ENCODE measurements at regions not wholly inside any gene's neighbourhood (a gene's known extent, or its start where the extent isn't known, plus 50 kb on each side); places are given as distances from the start of the nearest gene placed in this dataset.
"Not testable (repeated sequence)": the region's sequence is repeated elsewhere in the genome, so short reads cannot be mapped to it uniquely, and the experiment has no call there.

DNA sequence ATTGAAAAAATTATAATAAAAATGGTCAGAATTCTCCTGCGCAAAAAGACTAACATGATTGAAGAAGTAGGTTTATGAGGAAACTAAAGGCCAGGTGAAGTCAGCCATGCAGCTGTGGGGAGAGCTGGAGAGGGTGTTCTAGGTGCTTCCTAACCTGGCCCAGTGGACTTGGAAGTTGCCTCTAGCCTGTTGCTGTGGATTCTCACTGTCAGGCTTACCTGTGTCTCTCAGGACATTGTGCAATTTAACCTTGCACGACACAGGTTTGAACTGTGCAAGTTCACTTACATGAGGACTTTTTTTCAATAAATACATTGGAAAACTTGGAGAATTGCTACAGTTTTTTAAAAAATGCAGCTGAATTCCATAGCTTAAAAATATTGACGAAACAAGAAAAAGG lies 266.4 kb downstream of the CXCL12 start:
- no peaks in the 10 kb centered on the region for H3K27me3 ChIP-seq (ENCODE audit: control insufficient read depth, insufficient read depth, low read length)
- no peak overlapping the region for H3K27ac ChIP-seq (ENCODE audit: low read length)
- no peak overlapping the region for H3K4me3 ChIP-seq (ENCODE audit: low read length)
- no peaks in the 10 kb centered on the region for H3K9me3 ChIP-seq (ENCODE audit: control insufficient read depth, low read depth, low read length)
- WGBS (ENCODE audit: insufficient coverage, low lambda C conversion rate): 100% methylated on average over 2 of the region's 3 CpGs
- no peaks in the 10 kb centered on the region for H3K36me3 ChIP-seq (ENCODE audit: control insufficient read depth, insufficient read depth, low read length)
- DNase-seq: no peak
- H3K4me1 ChIP-seq (ENCODE audit: control insufficient read depth, insufficient read depth, low read length): no peaks in the 10 kb centered on the region

DNA sequence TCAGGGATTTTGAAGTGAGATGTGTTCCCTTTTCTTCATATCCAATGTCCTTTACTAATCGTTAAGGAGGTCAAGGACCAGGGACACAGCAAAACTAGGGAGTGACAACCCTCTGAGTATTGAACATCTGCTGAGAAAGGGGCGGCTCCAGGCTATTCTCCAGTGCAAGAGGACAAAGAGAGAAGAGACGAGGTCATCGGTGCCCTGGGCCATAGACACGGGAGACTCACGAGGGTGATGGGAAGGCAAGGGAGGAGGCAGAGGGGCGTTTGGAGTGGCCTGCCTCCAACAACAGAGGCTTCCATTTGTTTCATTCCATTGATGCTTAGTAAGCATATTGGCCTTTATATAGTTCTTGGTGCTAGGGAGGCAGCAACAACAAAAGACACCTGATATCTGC lies 268.4 kb downstream of the CXCL12 start:
- no CpG with 5 or more reads among the region's 7 CpGs for WGBS (ENCODE audit: insufficient coverage, low lambda C conversion rate)
- H3K36me3 ChIP-seq (ENCODE audit: control insufficient read depth, insufficient read depth, low read length): no peaks in the 10 kb centered on the region
- no peak overlapping the region for H3K27ac ChIP-seq (ENCODE audit: low read length)
- H3K4me3 ChIP-seq (ENCODE audit: low read length): no peak overlapping the region
- H3K4me1 ChIP-seq (ENCODE audit: control insufficient read depth, insufficient read depth, low read length): no peaks in the 10 kb centered on the region
- DNase-seq: no peak
- no peaks in the 10 kb centered on the region for H3K9me3 ChIP-seq (ENCODE audit: control insufficient read depth, low read depth, low read length)
- H3K27me3 ChIP-seq (ENCODE audit: control insufficient read depth, insufficient read depth, low read length): no peaks in the 10 kb centered on the region

DNA sequence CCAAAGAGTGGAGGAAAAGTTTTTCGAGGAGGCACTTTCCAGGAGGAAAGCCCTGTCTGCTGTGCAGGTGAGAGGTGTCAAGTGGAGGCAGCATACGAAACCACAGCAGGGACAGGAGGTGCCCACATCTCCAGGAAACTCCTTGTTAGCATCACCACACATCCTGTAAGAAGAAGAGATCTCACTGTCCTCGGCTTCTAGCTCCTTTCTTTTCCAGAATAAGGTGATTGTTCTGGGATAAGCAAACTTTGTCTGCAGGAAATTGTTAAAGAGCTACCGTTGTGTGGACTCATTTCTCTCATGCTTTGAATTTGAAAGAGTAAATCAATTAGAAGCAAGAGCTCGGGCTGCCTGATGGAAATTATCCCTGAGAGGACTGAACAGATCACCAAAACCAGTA lies 269.4 kb downstream of the CXCL12 start:
- no peak overlapping the region for H3K4me3 ChIP-seq (ENCODE audit: low read length)
- no peaks in the 10 kb centered on the region for H3K36me3 ChIP-seq (ENCODE audit: control insufficient read depth, insufficient read depth, low read length)
- H3K27ac ChIP-seq (ENCODE audit: low read length): no peak overlapping the region
- H3K9me3 ChIP-seq (ENCODE audit: control insufficient read depth, low read depth, low read length): no peaks in the 10 kb centered on the region
- no peaks in the 10 kb centered on the region for H3K4me1 ChIP-seq (ENCODE audit: control insufficient read depth, insufficient read depth, low read length)
- no peak for DNase-seq
- 20% methylated on average over 1 of the region's 5 CpGs for WGBS (ENCODE audit: insufficient coverage, low lambda C conversion rate)
- no peaks in the 10 kb centered on the region for H3K27me3 ChIP-seq (ENCODE audit: control insufficient read depth, insufficient read depth, low read length)

DNA sequence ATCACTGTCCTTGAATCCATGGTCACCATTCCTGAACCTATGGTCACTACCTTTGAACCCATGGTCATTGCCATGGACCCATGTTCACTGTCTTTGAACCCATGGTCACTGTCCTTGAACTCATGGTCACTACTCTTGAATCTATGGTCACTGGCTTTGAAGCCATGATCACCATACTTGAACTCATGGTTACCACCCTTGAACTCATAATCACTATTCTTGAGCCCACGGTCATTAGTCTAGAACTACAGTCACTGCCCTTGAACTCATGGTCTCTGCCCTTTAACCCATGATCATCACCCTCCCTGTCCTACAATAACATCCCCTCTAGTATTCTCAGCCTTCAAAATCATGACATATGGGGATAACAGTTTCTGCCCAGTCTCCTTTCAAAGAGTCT lies 270.5 kb downstream of the CXCL12 start:
- Histone ChIP-seq H3K36me3 (ENCODE audit: control insufficient read depth, insufficient read depth, low read length) (no peaks in the 10 kb centered on the region), H3K9me3 (ENCODE audit: control insufficient read depth, low read depth, low read length) (no peaks in the 10 kb centered on the region), H3K4me3 (ENCODE audit: low read length) (no peak overlapping the region), H3K27me3 (ENCODE audit: control insufficient read depth, insufficient read depth, low read length) (no peaks in the 10 kb centered on the region), H3K27ac (ENCODE audit: low read length) (no peak overlapping the region), H3K4me1 (ENCODE audit: control insufficient read depth, insufficient read depth, low read length) (no peaks in the 10 kb centered on the region)
- WGBS (ENCODE audit: insufficient coverage, low lambda C conversion rate): no CpG with 5 or more reads among the region's 1 CpG
- no peak for DNase-seq

DNA sequence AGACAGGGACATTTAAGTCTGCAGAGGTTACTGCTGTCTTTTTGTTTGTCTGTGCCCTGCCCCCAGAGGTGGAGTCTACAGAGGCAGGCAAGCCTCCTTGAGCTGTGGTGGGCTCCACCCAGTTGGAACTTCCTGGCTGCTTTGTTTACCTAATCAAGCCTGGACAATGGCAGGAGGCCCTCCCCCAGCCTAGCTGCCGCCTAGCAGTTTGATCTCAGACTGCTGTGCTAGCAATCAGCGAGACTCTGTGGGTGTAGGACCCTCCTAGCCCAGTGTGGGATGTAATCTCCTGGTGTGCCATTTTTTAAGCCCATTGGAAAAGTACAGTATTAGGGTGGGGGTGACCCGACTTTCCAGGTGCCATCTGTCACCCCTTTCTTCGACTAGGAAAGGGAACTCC lies 272.6 kb downstream of the CXCL12 start:
- H3K36me3 ChIP-seq (ENCODE audit: control insufficient read depth, insufficient read depth, low read length); H3K4me3 ChIP-seq (ENCODE audit: low read length); DNase-seq; H3K27ac ChIP-seq (ENCODE audit: low read length); H3K4me1 ChIP-seq (ENCODE audit: control insufficient read depth, insufficient read depth, low read length); H3K27me3 ChIP-seq (ENCODE audit: control insufficient read depth, insufficient read depth, low read length); H3K9me3 ChIP-seq (ENCODE audit: control insufficient read depth, low read depth, low read length): not testable (repeated sequence)
- WGBS (ENCODE audit: insufficient coverage, low lambda C conversion rate): no CpG with 5 or more reads among the region's 4 CpGs

DNA sequence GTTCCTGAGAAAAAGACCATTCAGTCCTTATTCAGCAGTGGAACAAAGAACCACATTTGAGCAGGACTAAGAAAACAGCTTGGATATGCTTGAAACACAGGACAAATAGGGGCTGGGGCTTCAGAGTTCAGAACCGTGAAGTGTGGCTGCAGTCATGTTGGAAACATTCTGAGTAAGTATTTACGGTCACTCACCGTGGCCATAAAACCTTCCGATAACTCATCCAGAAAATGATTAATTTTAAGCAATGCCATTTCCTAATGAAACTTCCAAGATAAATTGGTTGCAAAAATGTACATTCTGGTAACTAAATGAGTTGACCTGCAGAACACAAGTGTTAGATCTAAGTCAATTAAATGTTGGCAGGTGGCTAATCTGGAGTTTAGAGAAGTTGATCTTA lies 279.2 kb downstream of the CXCL12 start:
- no peaks in the 10 kb centered on the region for H3K4me1 ChIP-seq (ENCODE audit: control insufficient read depth, insufficient read depth, low read length)
- no peaks in the 10 kb centered on the region for H3K27me3 ChIP-seq (ENCODE audit: control insufficient read depth, insufficient read depth, low read length)
- no peaks in the 10 kb centered on the region for H3K36me3 ChIP-seq (ENCODE audit: control insufficient read depth, insufficient read depth, low read length)
- H3K4me3 ChIP-seq (ENCODE audit: low read length): no peak overlapping the region
- no peak overlapping the region for H3K27ac ChIP-seq (ENCODE audit: low read length)
- no peak for DNase-seq
- WGBS (ENCODE audit: insufficient coverage, low lambda C conversion rate): no CpG with 5 or more reads among the region's 4 CpGs
- no peaks in the 10 kb centered on the region for H3K9me3 ChIP-seq (ENCODE audit: control insufficient read depth, low read depth, low read length)

DNA sequence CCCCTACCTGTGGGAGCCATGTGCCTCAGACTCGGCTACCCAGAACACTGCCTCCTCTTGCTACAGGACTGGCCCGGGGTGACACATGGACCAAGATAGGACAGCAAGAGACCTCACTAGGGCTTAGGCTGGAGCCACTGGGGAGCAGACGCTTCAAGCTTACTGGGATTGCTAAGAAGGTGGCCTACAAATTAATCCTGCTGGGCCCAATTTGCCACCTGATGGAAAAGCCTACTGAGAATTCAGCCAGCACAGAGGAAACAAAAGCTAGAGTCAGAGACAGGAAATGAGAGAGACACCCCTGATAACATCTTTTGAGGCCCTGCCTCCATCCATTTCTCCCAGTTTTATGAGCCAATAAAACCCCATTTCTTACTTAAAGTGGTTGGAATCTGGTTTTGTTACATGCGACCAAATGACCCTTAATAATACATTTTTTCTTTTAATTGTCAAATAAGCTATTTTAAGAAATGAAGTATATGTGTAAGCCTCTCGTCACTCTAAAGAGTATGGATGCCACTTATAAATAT lies 282.1 kb downstream of the CXCL12 start:
- no peaks in the 10 kb centered on the region for H3K27me3 ChIP-seq (ENCODE audit: control insufficient read depth, insufficient read depth, low read length)
- H3K4me1 ChIP-seq (ENCODE audit: control insufficient read depth, insufficient read depth, low read length): no peaks in the 10 kb centered on the region
- WGBS (ENCODE audit: insufficient coverage, low lambda C conversion rate): 67% methylated on average over 1 of the region's 5 CpGs
- H3K4me3 ChIP-seq (ENCODE audit: low read length): no peak overlapping the region
- H3K9me3 ChIP-seq (ENCODE audit: control insufficient read depth, low read depth, low read length): no peaks in the 10 kb centered on the region
- H3K27ac ChIP-seq (ENCODE audit: low read length): no peak overlapping the region
- no peaks in the 10 kb centered on the region for H3K36me3 ChIP-seq (ENCODE audit: control insufficient read depth, insufficient read depth, low read length)
- no peak for DNase-seq

DNA sequence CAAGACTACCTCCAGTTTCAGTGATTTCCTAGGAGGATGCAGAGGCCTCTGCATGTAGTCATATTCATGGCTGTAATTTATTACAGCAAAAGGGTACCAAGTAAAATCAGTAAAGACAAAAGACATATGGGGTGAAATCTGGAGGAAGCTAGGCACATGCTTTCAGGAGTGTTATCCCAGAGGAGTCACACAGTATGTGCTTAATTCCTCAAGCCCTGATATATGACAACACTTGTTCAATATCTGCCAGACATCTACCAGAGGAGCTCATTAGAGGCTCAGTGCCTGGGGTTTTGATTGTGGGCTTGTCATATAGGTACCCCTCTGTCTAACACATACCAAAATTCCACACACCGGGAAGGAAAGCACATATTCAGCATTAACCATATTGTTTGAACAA lies 283.8 kb downstream of the CXCL12 start:
- H3K36me3 ChIP-seq (ENCODE audit: control insufficient read depth, insufficient read depth, low read length): no peaks in the 10 kb centered on the region
- H3K4me3 ChIP-seq (ENCODE audit: low read length): no peak overlapping the region
- H3K27ac ChIP-seq (ENCODE audit: low read length): no peak overlapping the region
- DNase-seq: no peak
- no peaks in the 10 kb centered on the region for H3K4me1 ChIP-seq (ENCODE audit: control insufficient read depth, insufficient read depth, low read length)
- no peaks in the 10 kb centered on the region for H3K27me3 ChIP-seq (ENCODE audit: control insufficient read depth, insufficient read depth, low read length)
- WGBS (ENCODE audit: insufficient coverage, low lambda C conversion rate): no CpG with 5 or more reads among the region's 1 CpG
- H3K9me3 ChIP-seq (ENCODE audit: control insufficient read depth, low read depth, low read length): no peaks in the 10 kb centered on the region

DNA sequence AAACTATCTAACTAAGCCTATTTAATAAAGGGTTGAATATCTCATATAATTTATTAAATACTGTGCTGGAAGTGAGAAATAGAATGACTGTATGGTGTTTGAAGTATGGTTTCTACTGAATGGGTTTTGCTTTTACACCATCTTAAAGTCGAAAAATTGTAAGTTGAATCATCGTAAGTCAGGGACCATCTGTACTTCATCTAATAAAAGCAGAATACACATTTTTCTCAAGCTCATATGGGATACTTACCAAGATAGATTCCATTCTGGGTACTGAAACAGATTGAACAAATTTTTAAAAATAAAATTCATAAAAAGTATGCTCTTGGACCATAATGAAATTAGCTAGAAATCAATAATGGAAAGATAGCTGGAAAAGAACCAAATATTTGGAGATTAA lies 285.4 kb downstream of the CXCL12 start:
- Histone ChIP-seq H3K4me3 (ENCODE audit: low read length) (no peak overlapping the region), H3K27me3 (ENCODE audit: control insufficient read depth, insufficient read depth, low read length) (no peaks in the 10 kb centered on the region), H3K9me3 (ENCODE audit: control insufficient read depth, low read depth, low read length) (no peaks in the 10 kb centered on the region), H3K36me3 (ENCODE audit: control insufficient read depth, insufficient read depth, low read length) (no peaks in the 10 kb centered on the region), H3K4me1 (ENCODE audit: control insufficient read depth, insufficient read depth, low read length) (no peaks in the 10 kb centered on the region), H3K27ac (ENCODE audit: low read length) (no peak overlapping the region)
- no peak for DNase-seq
- no CpG with 5 or more reads among the region's 2 CpGs for WGBS (ENCODE audit: insufficient coverage, low lambda C conversion rate)

DNA sequence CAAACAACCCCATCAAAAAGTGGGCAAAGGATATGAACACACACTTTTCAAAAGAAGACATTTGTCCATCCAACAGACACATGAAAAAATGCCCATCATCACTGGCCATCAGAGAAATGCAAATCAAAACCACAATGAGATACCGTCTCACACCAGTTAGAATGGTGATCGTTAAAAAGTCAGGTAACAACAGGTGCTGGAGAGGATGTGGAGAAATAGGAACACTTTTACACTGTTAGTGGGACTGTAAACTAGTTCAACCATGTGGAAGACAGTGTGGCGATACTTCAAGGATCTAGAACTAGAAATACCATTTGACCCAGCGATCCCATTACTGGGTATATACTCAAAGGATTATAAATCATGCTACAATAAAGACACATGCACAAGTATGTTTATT lies 288.7 kb downstream of the CXCL12 start:
- WGBS (ENCODE audit: insufficient coverage, low lambda C conversion rate): no CpG with 5 or more reads among the region's 4 CpGs
- H3K27ac ChIP-seq (ENCODE audit: low read length); H3K36me3 ChIP-seq (ENCODE audit: control insufficient read depth, insufficient read depth, low read length); H3K9me3 ChIP-seq (ENCODE audit: control insufficient read depth, low read depth, low read length); H3K4me1 ChIP-seq (ENCODE audit: control insufficient read depth, insufficient read depth, low read length); DNase-seq; H3K4me3 ChIP-seq (ENCODE audit: low read length); H3K27me3 ChIP-seq (ENCODE audit: control insufficient read depth, insufficient read depth, low read length): not testable (repeated sequence)

DNA sequence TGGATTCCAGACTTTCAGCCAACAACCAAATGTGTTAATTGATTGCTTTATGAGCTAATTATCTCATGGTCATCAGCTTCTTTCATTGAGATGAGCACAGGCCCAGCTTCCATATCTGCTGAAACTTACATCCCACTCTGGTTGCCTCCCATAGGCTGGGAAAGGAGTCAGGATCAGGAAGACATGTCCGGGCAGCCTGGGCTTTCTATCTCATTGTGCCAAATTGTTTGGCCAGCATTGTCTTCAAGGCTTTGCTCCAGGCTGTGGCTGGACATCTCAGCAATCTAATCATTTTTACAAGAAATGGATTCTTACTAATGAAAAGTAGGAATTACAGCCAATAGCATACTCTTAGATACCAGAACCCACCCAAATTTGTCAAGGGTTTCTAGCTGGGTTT lies 295.2 kb downstream of the CXCL12 start:
- Histone ChIP-seq H3K36me3 (ENCODE audit: control insufficient read depth, insufficient read depth, low read length) (no peaks in the 10 kb centered on the region), H3K4me3 (ENCODE audit: low read length) (no peak overlapping the region), H3K9me3 (ENCODE audit: control insufficient read depth, low read depth, low read length) (peaks cover 3% of the 10 kb centered on the region), H3K27ac (ENCODE audit: low read length) (no peak overlapping the region), H3K4me1 (ENCODE audit: control insufficient read depth, insufficient read depth, low read length) (no peaks in the 10 kb centered on the region), H3K27me3 (ENCODE audit: control insufficient read depth, insufficient read depth, low read length) (no peaks in the 10 kb centered on the region)
- no peak for DNase-seq
- WGBS (ENCODE audit: insufficient coverage, low lambda C conversion rate): no CpG with 5 or more reads among the region's 1 CpG
